ENCODE measurements at regions not wholly inside any gene's neighbourhood (a gene's known extent, or its start where the extent isn't known, plus 50 kb on each side); places are given as distances from the start of the nearest gene placed in this dataset.

DNA sequence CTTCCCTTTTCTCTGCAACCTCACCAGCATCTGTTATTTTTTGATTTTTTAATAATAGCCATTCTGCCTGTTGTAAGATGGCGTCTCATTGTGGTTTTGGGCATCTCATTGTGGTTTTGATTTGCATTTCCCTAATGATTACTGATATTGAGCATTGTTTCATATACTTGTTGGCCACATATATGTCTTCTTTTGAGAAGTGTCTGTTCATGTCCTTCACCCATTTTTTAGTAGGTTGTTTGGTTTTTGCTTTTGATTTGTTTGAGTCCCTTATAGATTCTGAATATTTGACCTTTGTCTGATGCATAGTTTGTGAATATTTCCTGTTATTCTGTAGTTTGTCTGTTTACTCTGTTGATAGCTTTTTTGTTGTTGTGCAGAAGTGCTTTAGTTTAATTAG, 312.2 kb upstream of the TBC1D5 start:
- no peak overlapping the region for H3K4me3 ChIP-seq (ENCODE audit: low read length in 3 of 3)
- intact Hi-C loops (cut with DNase I) = no loop called here
- DNase-seq (no peak), FAIRE-seq (no peak)
- H3K4me1 ChIP-seq (ENCODE audit: control insufficient read depth in 2 of 3, insufficient read depth in 2 of 3, low read depth in 1 of 3, low read length in 3 of 3) = no peaks in the 10 kb centered on the region
- H3K27me3 ChIP-seq (ENCODE audit: control insufficient read depth, insufficient read depth, low read length) = no peaks in the 10 kb centered on the region
- H3K9ac ChIP-seq (ENCODE audit: low read length in 3 of 3) = no peak overlapping the region
- H3K9me3 ChIP-seq (ENCODE audit: control insufficient read depth in 2 of 3, insufficient read depth in 1 of 3, low read length in 3 of 3) = peaks cover 0 to 8% (median 0%) of the 10 kb centered on the region in 3 donors
- no peaks in the 10 kb centered on the region for H3K36me3 ChIP-seq (ENCODE audit: control insufficient read depth in 2 of 3, insufficient read depth in 3 of 3, low read length in 3 of 3)
- TF ChIP-seq CTCF (IDR thresholded peaks at IDR 0.05; ENCODE audit: borderline replicate concordance, extremely low read depth, insufficient read depth) = no peak
- H3K27ac ChIP-seq (ENCODE audit: low read depth in 2 of 2, low read length in 2 of 2) = no peak overlapping the region

DNA sequence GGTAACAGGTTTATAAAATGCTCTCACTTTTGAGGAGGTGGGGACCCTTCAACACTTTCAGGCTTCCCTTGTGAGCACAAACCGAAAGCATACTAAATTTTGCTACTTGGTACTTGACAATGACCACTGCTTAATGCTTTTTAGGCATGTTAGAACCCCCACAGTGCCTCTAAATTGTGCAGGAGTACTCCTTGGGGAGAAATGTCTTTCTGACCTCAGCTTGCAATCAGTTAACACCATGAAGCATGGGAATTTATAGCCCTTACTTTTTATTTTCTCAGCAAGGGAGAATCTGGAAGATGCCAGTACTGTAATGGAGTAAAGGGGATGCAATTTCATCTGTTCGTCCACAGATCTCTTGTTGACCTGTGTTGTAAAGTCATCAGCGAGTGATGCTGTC, 308.9 kb upstream of the TBC1D5 start:
- H3K27ac ChIP-seq (ENCODE audit: low read depth in 2 of 2, low read length in 2 of 2) = no peak overlapping the region
- FAIRE-seq = no peak
- peak in 2 of 5 donors; percentile 22 to 38 for DNase-seq
- peaks cover 0 to 8% (median 0%) of the 10 kb centered on the region in 3 donors for H3K9me3 ChIP-seq (ENCODE audit: control insufficient read depth in 2 of 3, insufficient read depth in 1 of 3, low read length in 3 of 3)
- H3K4me1 ChIP-seq (ENCODE audit: control insufficient read depth in 2 of 3, insufficient read depth in 2 of 3, low read depth in 1 of 3, low read length in 3 of 3) = no peaks in the 10 kb centered on the region
- no peak overlapping the region for H3K9ac ChIP-seq (ENCODE audit: low read length in 3 of 3)
- no peaks in the 10 kb centered on the region for H3K27me3 ChIP-seq (ENCODE audit: control insufficient read depth, insufficient read depth, low read length)
- no peak overlapping the region for H3K4me3 ChIP-seq (ENCODE audit: low read length in 3 of 3)
- no peaks in the 10 kb centered on the region for H3K36me3 ChIP-seq (ENCODE audit: control insufficient read depth in 2 of 3, insufficient read depth in 3 of 3, low read length in 3 of 3)
- intact Hi-C loops (cut with DNase I) = no loop called here
- TF ChIP-seq CTCF (IDR thresholded peaks at IDR 0.05; ENCODE audit: borderline replicate concordance, extremely low read depth, insufficient read depth) = no peak

DNA sequence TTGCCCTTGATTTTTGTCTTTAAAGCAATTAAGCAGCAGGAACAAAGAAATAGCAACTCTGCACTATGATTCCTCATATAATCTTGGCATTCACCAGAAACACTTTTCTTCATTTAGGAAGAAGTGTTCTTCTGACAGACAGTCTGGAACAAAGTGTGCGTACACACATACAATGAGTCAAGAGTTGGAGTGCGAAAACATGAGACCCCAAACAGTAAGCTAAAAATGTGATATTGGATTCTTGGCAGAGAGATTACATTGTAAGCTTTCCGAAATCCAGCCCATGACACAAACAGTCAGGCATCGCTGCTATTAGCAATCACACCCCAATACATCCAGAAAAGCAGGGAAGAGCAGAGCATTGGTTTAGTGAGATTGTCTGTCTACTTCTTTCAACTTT, 306.7 kb upstream of the TBC1D5 start:
- no peaks in the 10 kb centered on the region for H3K27me3 ChIP-seq (ENCODE audit: control insufficient read depth, insufficient read depth, low read length)
- no peak overlapping the region for H3K9ac ChIP-seq (ENCODE audit: low read length in 3 of 3)
- no peaks in the 10 kb centered on the region for H3K9me3 ChIP-seq (ENCODE audit: control insufficient read depth in 2 of 3, insufficient read depth in 1 of 3, low read length in 3 of 3)
- H3K4me1 ChIP-seq (ENCODE audit: control insufficient read depth in 2 of 3, insufficient read depth in 2 of 3, low read depth in 1 of 3, low read length in 3 of 3) = no peaks in the 10 kb centered on the region
- intact Hi-C loops (cut with DNase I) = no loop called here
- TF ChIP-seq CTCF (IDR thresholded peaks at IDR 0.05; ENCODE audit: borderline replicate concordance, extremely low read depth, insufficient read depth) = no peak
- H3K36me3 ChIP-seq (ENCODE audit: control insufficient read depth in 2 of 3, insufficient read depth in 3 of 3, low read length in 3 of 3) = no peaks in the 10 kb centered on the region
- FAIRE-seq (no peak), DNase-seq (no peak)
- H3K27ac ChIP-seq (ENCODE audit: low read depth in 2 of 2, low read length in 2 of 2) = no peak overlapping the region
- no peak overlapping the region for H3K4me3 ChIP-seq (ENCODE audit: low read length in 3 of 3)

GRCh38 chr3:18047052-18047451, 304.6 kb upstream of the TBC1D5 start:
- no peak for FAIRE-seq
- H3K27ac ChIP-seq (ENCODE audit: low read depth in 2 of 2, low read length in 2 of 2) = no peak overlapping the region

More at GRCh38 chr3:18047052-18047451, 304.6 kb upstream of the TBC1D5 start:
- intact Hi-C loops (cut with DNase I) = no loop called here
- H3K36me3 ChIP-seq (ENCODE audit: control insufficient read depth in 2 of 3, insufficient read depth in 3 of 3, low read length in 3 of 3) = no peaks in the 10 kb centered on the region
- no peaks in the 10 kb centered on the region for H3K9me3 ChIP-seq (ENCODE audit: control insufficient read depth in 2 of 3, insufficient read depth in 1 of 3, low read length in 3 of 3)
- H3K4me3 ChIP-seq (ENCODE audit: low read length in 3 of 3) = no peak overlapping the region
- no peak for DNase-seq
- no peak overlapping the region for H3K9ac ChIP-seq (ENCODE audit: low read length in 3 of 3)
- H3K4me1 ChIP-seq (ENCODE audit: control insufficient read depth in 2 of 3, insufficient read depth in 2 of 3, low read depth in 1 of 3, low read length in 3 of 3) = no peaks in the 10 kb centered on the region
- no peak for TF ChIP-seq CTCF (IDR thresholded peaks at IDR 0.05; ENCODE audit: borderline replicate concordance, extremely low read depth, insufficient read depth)
- H3K27me3 ChIP-seq (ENCODE audit: control insufficient read depth, insufficient read depth, low read length) = no peaks in the 10 kb centered on the region

Data from kidney (tissue), 13 donors.